CD14-positive monocyte (primary cell): ENCODE measurements at regions not wholly inside any gene's neighbourhood (a gene's known extent, or its start where the extent isn't known, plus 50 kb on each side); places are given as distances from the start of the nearest gene placed in this dataset.

Source experiments
- DNase-seq, 3 donors: peaks; one replicate each; pipeline ENCODE4 v3.0.0-alpha.2; 2011 to 2022
- H2AFZ ChIP-seq: 2 replicates; pipeline ENCODE4 v1.6.0; 2012; ENCODE audit warnings: mild to moderate bottlenecking, low read depth, low read length, inconsistent platforms; ENCODE audit not compliant: insufficient read depth, poor library complexity, severe bottlenecking
- H3K27ac ChIP-seq, 2 donors: 1 replicate in 1 of 2; 2 replicates in 1 of 2; pipeline ENCODE4 v1.5.1; 2012 to 2013; ENCODE audit warnings: low read length in 2 of 2, control low read depth in 1 of 2, inconsistent platforms in 1 of 2, low read depth in 1 of 2, mild to moderate bottlenecking in 1 of 2
- H3K27me3 ChIP-seq, 2 donors: one replicate each; pipeline versions ENCODE4 v1.6.0 to v1.6.1; 2011 to 2013; ENCODE audit warnings: low read length in 2 of 2; ENCODE audit not compliant: control insufficient read depth in 2 of 2, insufficient read depth in 2 of 2
- H3K36me3 ChIP-seq, 2 donors: replicated peaks in 1 of 2; 1 replicate in 1 of 2; 2 replicates in 1 of 2; pipeline versions ENCODE4 v1.5.1 to v1.6.1; 2012 to 2013; ENCODE audit warnings: low read length in 2 of 2, control low read depth in 1 of 2, inconsistent platforms in 1 of 2, mild to moderate bottlenecking in 1 of 2; ENCODE audit not compliant: insufficient read depth in 2 of 2, control insufficient read depth in 1 of 2
- H3K4me1 ChIP-seq, 2 donors: 1 replicate in 1 of 2; 2 replicates in 1 of 2; pipeline versions ENCODE4 v1.5.1 to v1.6.1; 2012 to 2013; ENCODE audit warnings: low read length in 2 of 2, control low read depth in 1 of 2, inconsistent platforms in 1 of 2, mild to moderate bottlenecking in 1 of 2, moderate library complexity in 1 of 2; ENCODE audit not compliant: insufficient read depth in 2 of 2, control insufficient read depth in 1 of 2
- H3K4me2 ChIP-seq: replicated peaks from 2 replicates; pipeline ENCODE3; 2012; ENCODE audit warnings: low read length, moderate library complexity, mild to moderate bottlenecking; ENCODE audit not compliant: poor library complexity, severe bottlenecking; ENCODE audit errors: extremely low read depth
- H3K4me3 ChIP-seq, 3 experiments: fragments of 200-600 bp in 1 of 3; sonication (generic) in 1 of 3; replicated peaks in 1 of 3; 1 replicate in 2 of 3; 2 replicates in 1 of 3; pipeline ENCODE4 v1.5.1; 2011 to 2013; ENCODE audit warnings: low read length in 3 of 3, mild to moderate bottlenecking in 3 of 3, control low read depth in 2 of 3, low read depth in 2 of 3, inconsistent platforms in 1 of 3, moderate library complexity in 1 of 3
- H3K79me2 ChIP-seq: 2 replicates; pipeline ENCODE4 v1.6.0; 2012; ENCODE audit warnings: mild to moderate bottlenecking, control low read depth, inconsistent platforms, low read length, moderate library complexity; ENCODE audit not compliant: insufficient read depth
- H3K9ac ChIP-seq: 2 replicates; pipeline ENCODE4 v1.6.0; 2017; ENCODE audit warnings: low read length, mild to moderate bottlenecking; ENCODE audit not compliant: insufficient read depth, poor library complexity, severe bottlenecking
- H3K9me3 ChIP-seq, 2 donors: replicated peaks in 1 of 2; 1 replicate in 1 of 2; 2 replicates in 1 of 2; pipeline versions ENCODE4 v1.5.1 to v1.6.1; 2012 to 2013; ENCODE audit warnings: low read length in 2 of 2, control low read depth in 1 of 2; ENCODE audit not compliant: control insufficient read depth in 1 of 2, insufficient read depth in 1 of 2
- H4K20me1 ChIP-seq: 2 replicates; pipeline ENCODE4 v1.6.0; 2012; ENCODE audit warnings: mild to moderate bottlenecking, low read length, control low read depth, moderate library complexity; ENCODE audit not compliant: insufficient read depth
- H3K27ac Mint-ChIP-seq, 7 donors: one replicate each; pipeline ENCODE4 v1.8.0; 2020; ENCODE audit warnings: mild to moderate bottlenecking in 7 of 7, mixed read lengths in 7 of 7, moderate library complexity in 6 of 7, inconsistent platforms in 2 of 7
- H3K27me3 Mint-ChIP-seq, 3 donors: one replicate each; pipeline ENCODE4 v1.8.0; 2021 to 2022; ENCODE audit warnings: low read depth in 3 of 3, mild to moderate bottlenecking in 3 of 3, mixed read lengths in 3 of 3, moderate library complexity in 3 of 3, inconsistent platforms in 1 of 3
- H3K36me3 Mint-ChIP-seq, 2 donors: one replicate each; pipeline ENCODE4 v1.8.0; 2020; ENCODE audit warnings: mixed read lengths in 2 of 2, inconsistent platforms in 1 of 2, mild to moderate bottlenecking in 1 of 2
- H3K4me1 Mint-ChIP-seq: one replicate; pipeline ENCODE4 v1.8.0; 2020; ENCODE audit warnings: mild to moderate bottlenecking, mixed read lengths
- H3K4me3 Mint-ChIP-seq, 2 donors: one replicate each; pipeline ENCODE4 v1.8.0; 2020; ENCODE audit warnings: mild to moderate bottlenecking in 2 of 2, mixed read lengths in 2 of 2, moderate library complexity in 1 of 2
- H3K9me3 Mint-ChIP-seq, 7 donors: one replicate each; pipeline ENCODE4 v1.8.0; 2020 to 2022; ENCODE audit warnings: mixed read lengths in 7 of 7, mild to moderate bottlenecking in 6 of 7, moderate library complexity in 6 of 7, inconsistent platforms in 2 of 7
- WGBS: methylation state at CpG from one replicate; pipeline ENCODE4 v1.1.5; 2013; ENCODE audit warnings: missing lambda C conversion rate; ENCODE audit not compliant: insufficient coverage; 5-methylcytosine and 5-hydroxymethylcytosine counted together
- intact Hi-C, 2 donors: fragments of 100-400 bp; cut with micrococcal nuclease; formaldehyde crosslinking; loops; one replicate each; pipeline versions ENCODE4 v1.15.0 to v1.15.1; 2023
- TF ChIP-seq, protein P1 (sequence below): fragments of 200-600 bp; IDR thresholded peaks from one replicate; pipeline ENCODE4 v1.8.0; 2022; ENCODE audit warnings: antibody characterized with exemption, mild to moderate bottlenecking

- no peak for DNase-seq
- Histone ChIP-seq H3K27me3 (no peaks in the 10 kb centered on the region), H3K4me2 (no peak overlapping the region), H3K36me3 (no peaks in the 10 kb centered on the region), H3K9ac (no peak overlapping the region), H2AFZ (no peak overlapping the region), H4K20me1 (no peaks in the 10 kb centered on the region), H3K4me3 (no peak overlapping the region), H3K4me1 (no peaks in the 10 kb centered on the region), H3K27ac (no peak overlapping the region), H3K9me3 (no peaks in the 10 kb centered on the region), H3K79me2 (no peaks in the 10 kb centered on the region)
- WGBS, result no CpG with 5 or more reads among the region's 2 CpGs
- Mint-ChIP-seq H3K36me3 (no peaks in the 10 kb centered on the region), H3K4me1 (no peaks in the 10 kb centered on the region), H3K27me3 (peaks cover 0 to 3% (median 1%) of the 10 kb centered on the region in 3 donors), H3K27ac (no peak overlapping the region), H3K4me3 (no peak overlapping the region), H3K9me3 (peaks cover 0 to 4% (median 1%) of the 10 kb centered on the region in 7 donors)
- intact Hi-C loops, result no loop called here
- TF ChIP-seq, protein P1, sequence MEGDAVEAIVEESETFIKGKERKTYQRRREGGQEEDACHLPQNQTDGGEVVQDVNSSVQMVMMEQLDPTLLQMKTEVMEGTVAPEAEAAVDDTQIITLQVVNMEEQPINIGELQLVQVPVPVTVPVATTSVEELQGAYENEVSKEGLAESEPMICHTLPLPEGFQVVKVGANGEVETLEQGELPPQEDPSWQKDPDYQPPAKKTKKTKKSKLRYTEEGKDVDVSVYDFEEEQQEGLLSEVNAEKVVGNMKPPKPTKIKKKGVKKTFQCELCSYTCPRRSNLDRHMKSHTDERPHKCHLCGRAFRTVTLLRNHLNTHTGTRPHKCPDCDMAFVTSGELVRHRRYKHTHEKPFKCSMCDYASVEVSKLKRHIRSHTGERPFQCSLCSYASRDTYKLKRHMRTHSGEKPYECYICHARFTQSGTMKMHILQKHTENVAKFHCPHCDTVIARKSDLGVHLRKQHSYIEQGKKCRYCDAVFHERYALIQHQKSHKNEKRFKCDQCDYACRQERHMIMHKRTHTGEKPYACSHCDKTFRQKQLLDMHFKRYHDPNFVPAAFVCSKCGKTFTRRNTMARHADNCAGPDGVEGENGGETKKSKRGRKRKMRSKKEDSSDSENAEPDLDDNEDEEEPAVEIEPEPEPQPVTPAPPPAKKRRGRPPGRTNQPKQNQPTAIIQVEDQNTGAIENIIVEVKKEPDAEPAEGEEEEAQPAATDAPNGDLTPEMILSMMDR, result no peak
These were observed 671.6 kb upstream of the BOD1L1 start for GRCh38 chr4:14299166-14299565.

DNA sequence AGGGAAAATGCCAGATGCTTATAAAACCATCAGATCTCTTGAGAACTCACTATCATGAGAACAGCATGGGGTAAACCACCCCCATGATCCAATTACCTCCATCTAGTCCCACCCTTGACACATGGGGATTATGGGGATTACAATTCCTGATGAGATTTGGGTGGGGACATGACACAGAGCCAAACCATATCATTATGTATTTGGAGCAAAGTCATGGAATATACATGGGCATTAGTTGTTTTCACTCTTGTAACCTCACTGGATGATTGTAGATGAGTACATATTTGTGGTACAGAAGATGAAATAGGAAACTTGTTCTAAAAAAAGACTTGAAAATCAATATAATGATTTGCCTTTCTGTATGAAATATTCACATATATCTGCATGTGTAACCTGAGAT, 674.5 kb upstream of the BOD1L1 start:
- no peak overlapping the region for H3K4me3 Mint-ChIP-seq
- intact Hi-C loops, result no loop called here
- H3K9ac ChIP-seq, result no peak overlapping the region
- no peaks in the 10 kb centered on the region for H3K9me3 ChIP-seq
- no peak for DNase-seq
- peaks cover 9% of the 10 kb centered on the region for H3K4me1 Mint-ChIP-seq
- TF ChIP-seq, protein P1, result no peak
- H3K4me2 ChIP-seq, result no peak overlapping the region
- no peak overlapping the region for H3K27ac ChIP-seq
- H4K20me1 ChIP-seq, result no peaks in the 10 kb centered on the region
- H3K27me3 ChIP-seq, result no peaks in the 10 kb centered on the region
- H3K27ac Mint-ChIP-seq, result no peak overlapping the region
- peaks cover 0 to 5% (median 0%) of the 10 kb centered on the region in 7 donors for H3K9me3 Mint-ChIP-seq
- no peaks in the 10 kb centered on the region for H3K36me3 ChIP-seq
- no peaks in the 10 kb centered on the region for H3K36me3 Mint-ChIP-seq
- peaks cover 7 to 9% of the 10 kb centered on the region in 2 donors for H3K4me1 ChIP-seq
- H3K4me3 ChIP-seq, result no peak overlapping the region
- peaks cover 0 to 3% (median 1%) of the 10 kb centered on the region in 3 donors for H3K27me3 Mint-ChIP-seq
- no peak overlapping the region for H2AFZ ChIP-seq
- no peaks in the 10 kb centered on the region for H3K79me2 ChIP-seq
